K562 (cell line): ENCODE measurements at regions not wholly inside any gene's neighbourhood (a gene's known extent, or its start where the extent isn't known, plus 50 kb on each side); places are given as distances from the start of the nearest gene placed in this dataset.
"Not testable (repeated sequence)": the region's sequence is repeated elsewhere in the genome, so short reads cannot be mapped to it uniquely, and the experiment has no call there.

Experiments
- ATAC-seq: fragments of 200-7000 bp; cut with Tn5 transposase; 3 replicates; pipeline ENCODE4 v1.9.1; 2020; ENCODE audit warnings: moderate library complexity
- BruUV-seq: library from RNA; stranded (reverse); fragments of 400-500 nt; replicated peaks from 2 replicates; lab custom pipeline; 2021; lab: Mats Ljungman, UMichigan
- CTCF ChIA-PET: fragments of 300-600 bp; formaldehyde crosslinking; extraction: SDS; loops from one replicate; lab custom pipeline; 2021; ENCODE audit warnings: low intra/inter-chr PET ratio; lab: Yijun Ruan, JAX
- POLR2A ChIA-PET: fragments of 300-600, 350-650 bp; sonication (Branson Sonifier 250); formaldehyde crosslinking; extraction: SDS; loops from one replicate; lab custom pipeline; 2021; ENCODE audit warnings: antibody characterized with exemption, inconsistent platforms; lab: Yijun Ruan, JAX
- DNase-seq, 4 experiments: peaks; one replicate each; pipeline versions ENCODE4 v3.0.0 to v3.0.0-alpha.2; 2011 to 2018; ENCODE audit warnings: low spot score in 3 of 4, mixed read lengths in 3 of 4; ENCODE audit errors: extremely low read depth in 1 of 4
- FAIRE-seq: peaks from 2 replicates; lab custom pipeline; 2011; peaks lifted over from hg19 to GRCh38; lab: Jason Lieb, UNC
- H2AFZ ChIP-seq: 2 replicates; pipeline ENCODE4 v1.6.0; 2011; ENCODE audit warnings: low read depth, low read length, control low read depth, inconsistent platforms
- H3K27ac ChIP-seq: fragments of 200-600 bp; 3 replicates; pipeline ENCODE4 v1.8.0; 2011; ENCODE audit warnings: low read depth, mild to moderate bottlenecking, control low read depth, inconsistent platforms, low read length, moderate library complexity, mixed read lengths; ENCODE audit errors: extremely low read depth
- H3K27me3 ChIP-seq, 2 experiments: fragments of 300-600 bp in 1 of 2; 2 replicates in 1 of 2; 3 replicates in 1 of 2; pipeline versions ENCODE4 v1.6.0 to v1.8.0; 2011; ENCODE audit warnings: inconsistent platforms in 2 of 2, low read length in 2 of 2, mild to moderate bottlenecking in 1 of 2, mixed read lengths in 1 of 2, moderate library complexity in 1 of 2; ENCODE audit not compliant: control insufficient read depth in 2 of 2, insufficient read depth in 2 of 2
- H3K36me3 ChIP-seq: fragments of 300-600 bp; 3 replicates; pipeline ENCODE4 v1.8.0; 2011; ENCODE audit warnings: mild to moderate bottlenecking, low read length, inconsistent platforms; ENCODE audit not compliant: control insufficient read depth, insufficient read depth
- H3K4me1 ChIP-seq, 2 experiments: fragments of 200-600 bp in 1 of 2; replicated peaks in 1 of 2; 2 replicates in 1 of 2; 3 replicates in 1 of 2; pipeline versions ENCODE4 v1.5.1 to v1.8.0; 2011; ENCODE audit warnings: inconsistent platforms in 2 of 2, low read length in 2 of 2, mild to moderate bottlenecking in 1 of 2, mixed read lengths in 1 of 2, moderate library complexity in 1 of 2; ENCODE audit not compliant: control insufficient read depth in 2 of 2, insufficient read depth in 2 of 2
- H3K4me2 ChIP-seq: 2 replicates; pipeline ENCODE4 v1.6.1; 2011; ENCODE audit warnings: low read length, control low read depth, inconsistent platforms, mixed read lengths; ENCODE audit not compliant: insufficient read depth
- H3K4me3 ChIP-seq: fragments of 200-600 bp; sonication (generic), shearing (Covaris generic); 2 replicates; pipeline ENCODE4 v1.5.1; 2016; ENCODE audit warnings: control low read depth, inconsistent platforms
- H3K79me2 ChIP-seq: fragments of 200-600 bp; 3 replicates; pipeline ENCODE4 v1.8.0; 2011; ENCODE audit warnings: low read length, inconsistent platforms; ENCODE audit not compliant: control insufficient read depth, insufficient read depth
- H3K9ac ChIP-seq, 2 experiments: 2 replicates each; pipeline versions ENCODE4 v1.6.0 to v1.6.1; 2011; ENCODE audit warnings: low read depth in 2 of 2, low read length in 2 of 2, control low read depth in 1 of 2, inconsistent platforms in 1 of 2, mild to moderate bottlenecking in 1 of 2, mixed read lengths in 1 of 2; ENCODE audit not compliant: insufficient read depth in 1 of 2
- H3K9me1 ChIP-seq: one replicate; pipeline ENCODE4 v1.6.0; 2011; ENCODE audit warnings: inconsistent platforms, mild to moderate bottlenecking, low read length, moderate library complexity; ENCODE audit not compliant: control insufficient read depth, insufficient read depth
- H3K9me3 ChIP-seq: replicated peaks from 2 replicates; pipeline ENCODE4 v1.5.1; 2011; ENCODE audit warnings: low read depth, low read length, inconsistent platforms; ENCODE audit not compliant: control insufficient read depth, insufficient read depth
- H4K20me1 ChIP-seq: replicated peaks from 2 replicates; pipeline ENCODE4 v1.6.1; 2011; ENCODE audit warnings: low read length, inconsistent platforms, mixed read lengths; ENCODE audit not compliant: control insufficient read depth, insufficient read depth
- EGR1 ChIP-seq: fragments of 450-650 bp; conservative IDR thresholded peaks from 2 replicates; pipeline ENCODE4 v1.6.1; 2017; ENCODE audit warnings: mild to moderate bottlenecking
- FOXM1 ChIP-seq, 2 experiments: fragments of 450-650 bp in 1 of 2; sonication (generic) in 1 of 2; formaldehyde crosslinking in 1 of 2; IDR thresholded peaks; 2 replicates each; pipeline versions ENCODE4 v1.6.1 to v1.9.0; 2017 to 2022; ENCODE audit warnings: low read depth in 2 of 2, mild to moderate bottlenecking in 2 of 2, missing genetic modification reagents in 1 of 2, moderate library complexity in 1 of 2
- MAFF ChIP-seq: IDR thresholded peaks from 2 replicates; pipeline ENCODE4 v1.6.1; 2012; ENCODE audit warnings: low read length, improper control_type of control experiment
- WGBS: fragments of 100-300 bp; shearing (Covaris generic); methylation state at CpG from one replicate; pipeline ENCODE4 v1.1.6; 2016; ENCODE audit warnings: low coverage, mixed read lengths; ENCODE audit not compliant: insufficient coverage; ENCODE audit errors: missing lambda C conversion rate; 5-methylcytosine and 5-hydroxymethylcytosine counted together
- in situ Hi-C: fragments of 300-500 bp; cut with MboI; formaldehyde crosslinking; loops from 4 replicates; pipeline ENCODE4 v1.15.0; 2018; ENCODE audit warnings: inconsistent platforms, mixed read lengths
- intact Hi-C: fragments of 100-400 bp; cut with micrococcal nuclease; formaldehyde crosslinking; loops from 2 replicates; pipeline ENCODE4 v1.14.2; 2022

DNA sequence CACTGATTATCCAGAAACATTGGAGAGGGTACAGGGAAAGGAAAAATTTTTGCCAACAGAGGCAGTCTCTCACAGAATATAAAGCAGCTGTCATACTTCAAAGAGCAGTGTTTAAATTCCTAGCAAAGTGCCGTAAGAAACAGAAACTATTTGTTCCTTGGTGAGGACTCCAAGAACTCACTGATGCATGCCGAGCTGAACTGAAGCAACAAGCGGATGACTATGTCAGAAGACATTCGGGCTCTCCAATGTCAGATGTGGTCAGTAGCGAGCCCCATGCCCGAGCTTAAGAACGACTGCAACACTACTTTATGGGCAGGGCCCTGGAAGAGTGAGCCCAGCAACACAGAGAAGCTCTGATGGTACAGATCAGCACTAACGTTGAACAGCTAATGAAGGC, 54.7 kb downstream of the OR2B6 start:
- in situ Hi-C loops (no loop called here), intact Hi-C loops (no loop called here)
- H3K4me1 ChIP-seq: no peaks in the 10 kb centered on the region
- ChIA-PET POLR2A (interaction anchor here (0.5 to 0.9 kb wide), 2 partner anchors 65 to 110 kb away, joined by 3 to 4 read pairs; no protein-coding TSS in a partner anchor), CTCF (no interaction called here)
- no peak overlapping the region for H3K4me3 ChIP-seq
- 18% methylated on average over 8 of the region's 8 CpGs for WGBS
- H2AFZ ChIP-seq: no peak overlapping the region; the same call in 1 of the 2 replicates
- DNase-seq: no peak
- BruUV-seq: no TSS peak
- no peak for ATAC-seq
- no peaks in the 10 kb centered on the region for H3K36me3 ChIP-seq
- no peak overlapping the region for H3K27ac ChIP-seq
- no peak overlapping the region for H3K9ac ChIP-seq
- H3K9me1 ChIP-seq: no peaks in the 10 kb centered on the region
- H4K20me1 ChIP-seq: no peaks in the 10 kb centered on the region
- no peaks in the 10 kb centered on the region for H3K9me3 ChIP-seq
- no peak for FAIRE-seq
- H3K79me2 ChIP-seq: no peaks in the 10 kb centered on the region
- no peak overlapping the region for H3K4me2 ChIP-seq
- TF ChIP-seq FOXM1 (IDR thresholded peaks at IDR 0.05; ENCODE audit: low read depth): no peak
- no peak for TF ChIP-seq FOXM1 (CRISPR knock-in tag; IDR thresholded peaks at IDR 0.05; ENCODE audit: low read depth)
- TF ChIP-seq MAFF: no peak
- H3K27me3 ChIP-seq: no peaks in the 10 kb centered on the region

DNA sequence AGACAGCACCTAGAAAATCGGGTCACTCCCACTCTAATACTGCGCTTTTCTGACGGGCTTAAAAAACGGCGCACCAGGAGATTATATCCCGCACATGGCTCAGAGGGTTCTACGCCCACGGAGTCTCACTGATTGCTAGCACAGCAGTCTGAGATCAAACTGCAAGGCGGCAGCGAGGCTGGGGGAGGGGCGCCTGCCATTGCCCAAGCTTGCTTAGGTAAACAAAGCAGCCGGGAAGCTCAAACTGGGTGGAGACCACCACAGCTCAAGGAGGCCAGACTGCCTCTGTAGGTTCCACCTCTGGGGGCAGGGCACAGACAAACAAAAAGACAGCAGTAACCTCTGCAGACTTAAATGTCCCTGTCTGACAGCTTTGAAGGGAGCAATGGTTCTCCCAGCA, 59.4 kb upstream of the ZNF165 start:
- H3K36me3 ChIP-seq, H3K4me2 ChIP-seq, H3K9me1 ChIP-seq, CTCF ChIA-PET, intact Hi-C loops, H3K4me1 ChIP-seq, H4K20me1 ChIP-seq, H2AFZ ChIP-seq, H3K27me3 ChIP-seq, H3K4me3 ChIP-seq, in situ Hi-C loops, H3K27ac ChIP-seq, DNase-seq, FAIRE-seq, H3K9ac ChIP-seq, H3K79me2 ChIP-seq, BruUV-seq, H3K9me3 ChIP-seq, POLR2A ChIA-PET, ATAC-seq: not testable (repeated sequence)
- 0 out of 2 replicates have a peak, but pooled peaks have one; percentile 36 for TF ChIP-seq EGR1
- WGBS: 34% methylated on average over 4 of the region's 12 CpGs
